H9 (cell line): ENCODE measurements at regions not wholly inside any gene's neighbourhood (a gene's known extent, or its start where the extent isn't known, plus 50 kb on each side); places are given as distances from the start of the nearest gene placed in this dataset.
"Not testable (repeated sequence)": the region's sequence is repeated elsewhere in the genome, so short reads cannot be mapped to it uniquely, and the experiment has no call there.

Experiments used
- DNase-seq: peaks from one replicate; pipeline ENCODE4 v3.0.0-alpha.2; 2017
- H2AFZ ChIP-seq: one replicate; pipeline ENCODE4 v1.6.1; 2013; ENCODE audit warnings: mild to moderate bottlenecking, low read length, control low read depth, moderate library complexity
- H2AK5ac ChIP-seq: 2 replicates; pipeline ENCODE4 v1.6.1; 2013; ENCODE audit warnings: low read length, control low read depth, mixed read lengths; ENCODE audit not compliant: insufficient read length
- H2BK120ac ChIP-seq: one replicate; pipeline ENCODE4 v1.6.1; 2013; ENCODE audit warnings: low read depth, mild to moderate bottlenecking, low read length, control low read depth, inconsistent platforms; ENCODE audit not compliant: poor library complexity, severe bottlenecking
- H2BK12ac ChIP-seq: 2 replicates; pipeline ENCODE4 v1.6.1; 2013; ENCODE audit warnings: low read length, control low read depth, mixed read lengths, low read depth; ENCODE audit not compliant: insufficient read length
- H2BK15ac ChIP-seq: 2 replicates; pipeline ENCODE4 v1.6.1; 2013; ENCODE audit warnings: low read depth, low read length, control low read depth
- H2BK20ac ChIP-seq: one replicate; pipeline ENCODE4 v1.6.1; 2013; ENCODE audit warnings: low read depth, mild to moderate bottlenecking, low read length, control low read depth, inconsistent platforms; ENCODE audit not compliant: poor library complexity, severe bottlenecking
- H2BK5ac ChIP-seq: 2 replicates; pipeline ENCODE4 v1.6.1; 2013; ENCODE audit warnings: low read length, control low read depth, mixed read lengths; ENCODE audit not compliant: insufficient read length
- H3K14ac ChIP-seq: 2 replicates; pipeline ENCODE4 v1.6.1; 2013; ENCODE audit warnings: low read length, control low read depth; ENCODE audit not compliant: insufficient read depth
- H3K18ac ChIP-seq: 2 replicates; pipeline ENCODE4 v1.6.1; 2013; ENCODE audit warnings: low read depth, mild to moderate bottlenecking, mixed read lengths, low read length, control low read depth; ENCODE audit not compliant: insufficient read length
- H3K23ac ChIP-seq: 2 replicates; pipeline ENCODE4 v1.6.1; 2013; ENCODE audit warnings: low read length, control low read depth, mixed read lengths, low read depth; ENCODE audit not compliant: insufficient read length
- H3K23me2 ChIP-seq: 2 replicates; pipeline ENCODE4 v1.6.1; 2013; ENCODE audit warnings: low read depth, mild to moderate bottlenecking, mixed read lengths, low read length, control low read depth; ENCODE audit not compliant: insufficient read length, poor library complexity, severe bottlenecking
- H3K27ac ChIP-seq: 2 replicates; pipeline ENCODE4 v1.5.1; 2013; ENCODE audit warnings: low read length, control low read depth, mixed read lengths, low read depth; ENCODE audit not compliant: insufficient read length
- H3K27me3 ChIP-seq: 2 replicates; pipeline ENCODE4 v1.6.1; 2013; ENCODE audit warnings: low read length, control low read depth, inconsistent platforms; ENCODE audit not compliant: insufficient read depth
- H3K4ac ChIP-seq: 2 replicates; pipeline ENCODE4 v1.6.1; 2013; ENCODE audit warnings: low read depth, mild to moderate bottlenecking, control low read depth, inconsistent platforms, low read length, moderate library complexity
- H3K4me1 ChIP-seq: 2 replicates; pipeline ENCODE4 v1.6.1; 2013; ENCODE audit warnings: low read length, control low read depth, inconsistent platforms; ENCODE audit not compliant: insufficient read depth
- H3K4me2 ChIP-seq: 2 replicates; pipeline ENCODE4 v1.6.1; 2013; ENCODE audit warnings: low read length, control low read depth, mixed read lengths; ENCODE audit not compliant: insufficient read length, insufficient read depth
- H3K56ac ChIP-seq: 2 replicates; pipeline ENCODE4 v1.6.1; 2013; ENCODE audit warnings: low read depth, mild to moderate bottlenecking, mixed read lengths, low read length, control low read depth; ENCODE audit not compliant: insufficient read length
- H3K79me1 ChIP-seq: 2 replicates; pipeline ENCODE4 v1.6.1; 2013; ENCODE audit warnings: low read depth, mild to moderate bottlenecking, moderate library complexity, low read length, control low read depth, inconsistent platforms; ENCODE audit not compliant: insufficient read depth, poor library complexity, severe bottlenecking
- H3K79me2 ChIP-seq: 2 replicates; pipeline ENCODE4 v1.6.1; 2013; ENCODE audit warnings: low read length, control low read depth, inconsistent platforms; ENCODE audit not compliant: insufficient read depth
- H3K9ac ChIP-seq: 2 replicates; pipeline ENCODE4 v1.6.1; 2013; ENCODE audit warnings: low read length, control low read depth, mixed read lengths; ENCODE audit not compliant: insufficient read length; ENCODE audit errors: extremely low read depth
- H3K9me3 ChIP-seq: one replicate; pipeline ENCODE4 v1.6.1; 2013; ENCODE audit warnings: low read depth, low read length, inconsistent platforms; ENCODE audit not compliant: control insufficient read depth
- H3T11ph ChIP-seq: one replicate; pipeline ENCODE4 v1.6.1; 2013; ENCODE audit warnings: mild to moderate bottlenecking, low read length, control low read depth, inconsistent platforms
- H4K20me1 ChIP-seq: one replicate; pipeline ENCODE4 v1.6.1; 2013; ENCODE audit not compliant: control insufficient read depth, insufficient read length, insufficient read depth
- H4K5ac ChIP-seq: 2 replicates; pipeline ENCODE4 v1.6.1; 2013; ENCODE audit warnings: low read depth, mild to moderate bottlenecking, mixed read lengths, low read length, control low read depth; ENCODE audit not compliant: insufficient read length
- H4K8ac ChIP-seq: replicated peaks from 2 replicates; pipeline ENCODE4 v1.6.1; 2013; ENCODE audit warnings: low read length, control low read depth, mixed read lengths, low read depth; ENCODE audit not compliant: insufficient read length
- H4K91ac ChIP-seq: 2 replicates; pipeline ENCODE4 v1.6.1; 2013; ENCODE audit warnings: low read depth, mild to moderate bottlenecking, moderate library complexity, mixed read lengths, low read length, control low read depth; ENCODE audit not compliant: insufficient read length
- H3K27ac Mint-ChIP-seq, 3 experiments: 2 replicates in 2 of 3; 3 replicates in 1 of 3; pipeline ENCODE4 v1.8.0; 2020 to 2021; ENCODE audit warnings: mixed read lengths in 3 of 3, mild to moderate bottlenecking in 1 of 3, moderate library complexity in 1 of 3
- H3K27me3 Mint-ChIP-seq: 2 replicates; pipeline ENCODE4 v1.8.0; 2021; ENCODE audit warnings: low read depth, mild to moderate bottlenecking, moderate library complexity, mixed read lengths
- H3K36me3 Mint-ChIP-seq, 3 experiments: 2 replicates in 2 of 3; 3 replicates in 1 of 3; pipeline ENCODE4 v1.8.0; 2020 to 2021; ENCODE audit warnings: low read depth in 3 of 3, mixed read lengths in 3 of 3; ENCODE audit not compliant: insufficient read depth in 1 of 3
- H3K4me1 Mint-ChIP-seq, 2 experiments: 2 replicates each; pipeline ENCODE4 v1.8.0; 2020; ENCODE audit warnings: mixed read lengths in 2 of 2
- H3K4me3 Mint-ChIP-seq, 2 experiments: 2 replicates in 1 of 2; 3 replicates in 1 of 2; pipeline ENCODE4 v1.8.0; 2020 to 2021; ENCODE audit warnings: mild to moderate bottlenecking in 2 of 2, mixed read lengths in 2 of 2, moderate library complexity in 1 of 2
- H3K9me3 Mint-ChIP-seq, 2 experiments: 2 replicates in 1 of 2; 3 replicates in 1 of 2; pipeline ENCODE4 v1.8.0; 2020; ENCODE audit warnings: mild to moderate bottlenecking in 2 of 2, mixed read lengths in 2 of 2, moderate library complexity in 1 of 2
- CTCF ChIP-seq: fragments of 200-600 bp; sonication (generic); conservative IDR thresholded peaks from 3 replicates; pipeline ENCODE4 v1.8.0; 2021; ENCODE audit warnings: antibody characterized with exemption, mild to moderate bottlenecking
- WGBS: extraction: QIAGEN DNeasy Blood & Tissue Kit; methylation state at CpG from one replicate; pipeline ENCODE4 v1.1.7; 2013; ENCODE audit warnings: missing lambda C conversion rate, low lambda C conversion rate, mixed read lengths; ENCODE audit not compliant: insufficient read length; ENCODE audit errors: extremely low coverage; 5-methylcytosine and 5-hydroxymethylcytosine counted together

GRCh38 chrY:11769937-11770336 lies 931.1 kb upstream of the USP9Y start:
- Histone ChIP-seq H3K27me3 (no peaks in the 10 kb centered on the region), H2BK20ac (no peak overlapping the region), H3K27ac (no peak overlapping the region), H4K91ac (no peak overlapping the region), H2BK12ac (no peak overlapping the region), H3K14ac (no peak overlapping the region), H3K4me1 (no peaks in the 10 kb centered on the region), H3K9ac (no peak overlapping the region), H3K9me3 (no peaks in the 10 kb centered on the region), H3K23me2 (no peaks in the 10 kb centered on the region), H3K18ac (no peak overlapping the region), H3K79me2 (no peaks in the 10 kb centered on the region), H2BK120ac (no peak overlapping the region), H3T11ph (no peak overlapping the region), H4K20me1 (no peaks in the 10 kb centered on the region), H2BK5ac (no peak overlapping the region), H2BK15ac (no peak overlapping the region), H3K4ac (no peak overlapping the region), H2AK5ac (no peak overlapping the region), H3K4me2 (no peak overlapping the region), H3K79me1 (no peaks in the 10 kb centered on the region), H4K8ac (no peak overlapping the region), H3K23ac (no peak overlapping the region), H2AFZ (no peak overlapping the region), H4K5ac (no peak overlapping the region), H3K56ac (no peak overlapping the region)
- Mint-ChIP-seq H3K27me3 (no peaks in the 10 kb centered on the region), H3K4me1 (no peaks in the 10 kb centered on the region), H3K4me3 (no peak overlapping the region), H3K9me3 (no peaks in the 10 kb centered on the region), H3K36me3 (no peaks in the 10 kb centered on the region), H3K27ac (no peak overlapping the region)
- no CpG with 5 or more reads among the region's 2 CpGs for WGBS
- TF ChIP-seq CTCF: no peak
- no peak for DNase-seq

- not testable (repeated sequence) for H3K4me3 Mint-ChIP-seq, H3K14ac ChIP-seq, H3K9me3 ChIP-seq, H3K4ac ChIP-seq, H3K27me3 Mint-ChIP-seq, H3K27ac ChIP-seq, H2BK20ac ChIP-seq, H3K27ac Mint-ChIP-seq, H3T11ph ChIP-seq, H3K18ac ChIP-seq, H3K27me3 ChIP-seq, H3K56ac ChIP-seq, H2BK12ac ChIP-seq, H3K79me1 ChIP-seq, H2BK15ac ChIP-seq, H3K4me2 ChIP-seq, H3K23ac ChIP-seq, H2BK5ac ChIP-seq, H3K9ac ChIP-seq, H2BK120ac ChIP-seq, H3K79me2 ChIP-seq, H4K5ac ChIP-seq, H4K8ac ChIP-seq, H3K36me3 Mint-ChIP-seq, H2AFZ ChIP-seq, H3K9me3 Mint-ChIP-seq, H2AK5ac ChIP-seq, H4K91ac ChIP-seq, H3K4me1 ChIP-seq, H4K20me1 ChIP-seq, H3K23me2 ChIP-seq, H3K4me1 Mint-ChIP-seq, DNase-seq
- WGBS: no CpG with 5 or more reads among the region's 1 CpG
Observed at GRCh38 chrY:11779743-11780142, 921.3 kb upstream of the USP9Y start.
